HepG2 (cell line): ENCODE measurements at regions not wholly inside any gene's neighbourhood (a gene's known extent, or its start where the extent isn't known, plus 50 kb on each side); places are given as distances from the start of the nearest gene placed in this dataset.

ENCODE experiments used
- CTCF ChIP-seq: sonication (generic); formaldehyde crosslinking; IDR thresholded peaks from 2 replicates; pipeline ENCODE4 v1.5.0; 2020; ENCODE audit warnings: mild to moderate bottlenecking, missing genetic modification reagents, moderate library complexity
- HMGXB4 ChIP-seq, 2 experiments: sonication (generic) in 1 of 2; formaldehyde crosslinking in 1 of 2; IDR thresholded peaks; 2 replicates each; pipeline versions ENCODE4 v1.4.0 to v1.6.1; 2018 to 2020; ENCODE audit warnings: missing genetic modification reagents in 2 of 2, borderline replicate concordance in 1 of 2, low read depth in 1 of 2, mild to moderate bottlenecking in 1 of 2, missing biosample characterization in 1 of 2
- HNRNPL ChIP-seq: fragments of 200-400 bp; formaldehyde crosslinking; IDR thresholded peaks from 2 replicates; pipeline ENCODE4 v1.6.1; 2017; ENCODE audit warnings: mild to moderate bottlenecking, low read depth, low read length
- IRF1 ChIP-seq: sonication (generic); formaldehyde crosslinking; IDR thresholded peaks from 2 replicates; pipeline ENCODE4 v1.4.0; 2020; ENCODE audit warnings: low read depth, mild to moderate bottlenecking, missing genetic modification reagents
- JUN ChIP-seq: sonication (generic); formaldehyde crosslinking; IDR thresholded peaks from 2 replicates; pipeline ENCODE4 v1.4.0; 2020; ENCODE audit warnings: mild to moderate bottlenecking, missing genetic modification reagents
- KAT7 ChIP-seq: IDR thresholded peaks from 2 replicates; pipeline ENCODE4 v1.6.1; 2018; ENCODE audit warnings: borderline replicate concordance, missing compliant biosample characterization
- KLF11 ChIP-seq: IDR thresholded peaks from 2 replicates; pipeline ENCODE4 v1.6.1; 2016; ENCODE audit warnings: missing compliant biosample characterization
- MAFG ChIP-seq: sonication (generic); formaldehyde crosslinking; IDR thresholded peaks from 2 replicates; pipeline ENCODE4 v1.5.1; 2020; ENCODE audit warnings: mild to moderate bottlenecking, missing genetic modification reagents
- POLR2A ChIP-seq, 2 experiments: IDR thresholded peaks; 2 replicates each; pipeline ENCODE4 v1.6.1; 2011; ENCODE audit warnings: low read depth in 2 of 2, low read length in 2 of 2, mild to moderate bottlenecking in 1 of 2, moderate library complexity in 1 of 2; ENCODE audit not compliant: insufficient read depth in 1 of 2
- POLR2AphosphoS5 ChIP-seq: IDR thresholded peaks from 2 replicates; pipeline ENCODE4 v1.6.1; 2012; ENCODE audit warnings: low read depth, low read length
- PREB ChIP-seq: sonication (generic); formaldehyde crosslinking; IDR thresholded peaks from 2 replicates; pipeline ENCODE4 v1.4.0; 2020; ENCODE audit warnings: missing genetic modification reagents
- TCF12 ChIP-seq, 2 experiments: fragments of 450-650 bp in 1 of 2; sonication (generic) in 1 of 2; formaldehyde crosslinking in 1 of 2; IDR thresholded peaks; 2 replicates each; pipeline versions ENCODE4 v1.6.1 to v1.8.0; 2017 to 2022; ENCODE audit warnings: antibody characterized with exemption in 1 of 2, mild to moderate bottlenecking in 1 of 2, missing genetic modification reagents in 1 of 2, moderate library complexity in 1 of 2
- TCF7L2 ChIP-seq: IDR thresholded peaks from 2 replicates; pipeline ENCODE4 v1.6.1; 2011; ENCODE audit warnings: mild to moderate bottlenecking, low read depth, low read length, moderate library complexity
- ZNF274 ChIP-seq: sonication (generic); formaldehyde crosslinking; IDR thresholded peaks from 2 replicates; pipeline ENCODE4 v1.5.1; 2020; ENCODE audit warnings: mild to moderate bottlenecking, missing genetic modification reagents

- TF ChIP-seq TCF7L2 (no peak), KAT7 (CRISPR knock-in tag) (no peak), POLR2AphosphoS5 (no peak), PREB (CRISPR knock-in tag) (no peak), POLR2A (IDR thresholded peaks at IDR 0.05; ENCODE audit: insufficient read depth in 1 of 2, low read depth in 2 of 2, low read length in 2 of 2) (no peak), HNRNPL (no peak), HMGXB4 (CRISPR knock-in tag; IDR thresholded peaks at IDR 0.05; ENCODE audit: borderline replicate concordance in 1 of 2, low read depth in 1 of 2) (no peak), JUN (CRISPR knock-in tag) (no peak), CTCF (CRISPR knock-in tag) (no peak), ZNF274 (CRISPR knock-in tag) (no peak), MAFG (CRISPR knock-in tag) (no peak), TCF12 (IDR thresholded peaks at IDR 0.05) (no peak), TCF12 (CRISPR knock-in tag; IDR thresholded peaks at IDR 0.05) (no peak), KLF11 (no peak), IRF1 (CRISPR knock-in tag) (no peak)
These were observed 237.6 kb upstream of the HAND2 start for GRCh38 chr4:173767650-173768049.
